ENCODE measurements at regions not wholly inside any gene's neighbourhood (a gene's known extent, or its start where the extent isn't known, plus 50 kb on each side); places are given as distances from the start of the nearest gene placed in this dataset.

DNA sequence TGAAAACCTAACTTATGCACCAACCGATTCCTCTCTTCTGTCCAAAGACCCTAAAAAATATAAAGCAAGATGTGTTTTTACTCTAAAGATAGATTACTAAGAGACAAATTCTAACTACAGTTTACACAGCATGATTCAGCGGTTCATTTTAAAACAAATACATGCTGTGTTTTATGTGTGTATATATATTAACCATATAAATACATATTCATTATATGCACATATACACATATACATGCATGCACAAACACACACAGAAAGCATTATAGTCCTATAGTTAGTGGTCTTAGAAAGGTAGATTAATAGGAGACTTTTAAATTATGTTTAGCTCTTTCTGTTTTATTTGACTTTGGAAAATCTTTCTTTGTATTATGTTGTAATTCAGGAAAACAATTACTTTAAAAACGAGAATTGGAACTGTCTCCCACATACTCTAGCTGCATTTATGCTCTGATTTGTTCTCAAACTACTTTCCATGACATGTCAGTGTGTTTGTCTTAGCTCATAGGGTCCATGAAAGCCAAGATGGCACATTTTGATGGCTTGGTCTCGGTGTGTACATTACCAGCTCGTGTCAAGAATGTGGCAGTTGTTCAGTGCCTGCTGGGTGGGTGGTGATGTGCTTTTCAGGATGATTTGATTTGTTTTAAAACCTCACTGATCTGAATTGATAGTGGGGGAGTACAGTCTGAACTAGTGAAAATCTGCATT, 548.8 kb upstream of the SALL1 start:
- TF ChIP-seq, protein P1, sequence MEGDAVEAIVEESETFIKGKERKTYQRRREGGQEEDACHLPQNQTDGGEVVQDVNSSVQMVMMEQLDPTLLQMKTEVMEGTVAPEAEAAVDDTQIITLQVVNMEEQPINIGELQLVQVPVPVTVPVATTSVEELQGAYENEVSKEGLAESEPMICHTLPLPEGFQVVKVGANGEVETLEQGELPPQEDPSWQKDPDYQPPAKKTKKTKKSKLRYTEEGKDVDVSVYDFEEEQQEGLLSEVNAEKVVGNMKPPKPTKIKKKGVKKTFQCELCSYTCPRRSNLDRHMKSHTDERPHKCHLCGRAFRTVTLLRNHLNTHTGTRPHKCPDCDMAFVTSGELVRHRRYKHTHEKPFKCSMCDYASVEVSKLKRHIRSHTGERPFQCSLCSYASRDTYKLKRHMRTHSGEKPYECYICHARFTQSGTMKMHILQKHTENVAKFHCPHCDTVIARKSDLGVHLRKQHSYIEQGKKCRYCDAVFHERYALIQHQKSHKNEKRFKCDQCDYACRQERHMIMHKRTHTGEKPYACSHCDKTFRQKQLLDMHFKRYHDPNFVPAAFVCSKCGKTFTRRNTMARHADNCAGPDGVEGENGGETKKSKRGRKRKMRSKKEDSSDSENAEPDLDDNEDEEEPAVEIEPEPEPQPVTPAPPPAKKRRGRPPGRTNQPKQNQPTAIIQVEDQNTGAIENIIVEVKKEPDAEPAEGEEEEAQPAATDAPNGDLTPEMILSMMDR (IDR thresholded peaks at IDR 0.05) = no peak
- no peak for TF ChIP-seq POLR2A (IDR thresholded peaks at IDR 0.05)

Measured in uterus (tissue), 2 donors.